PC-3 (cell line): ENCODE measurements at regions not wholly inside any gene's neighbourhood (a gene's known extent, or its start where the extent isn't known, plus 50 kb on each side); places are given as distances from the start of the nearest gene placed in this dataset.

Source experiments
- ATAC-seq: fragments of 200-7000 bp; cut with Tn5 transposase; 2 replicates; pipeline ENCODE4 v1.9.1; 2020; ENCODE audit warnings: mild to moderate bottlenecking, moderate library complexity
- BruUV-seq: library from RNA; stranded (reverse); fragments of 400-500 nt; replicated peaks from 2 replicates; lab custom pipeline; 2021; lab: Mats Ljungman, UMichigan
- CTCF ChIA-PET: fragments of 300-600 bp; sonication (Branson Sonifier 250); formaldehyde crosslinking; loops from one replicate; lab custom pipeline; 2022; ENCODE audit warnings: antibody characterized with exemption; lab: Charles Lee
- POLR2A ChIA-PET: fragments of 300-600 bp; sonication (Branson Sonifier 250); formaldehyde crosslinking; loops from one replicate; lab custom pipeline; 2022; ENCODE audit warnings: antibody characterized with exemption; ENCODE audit not compliant: unreplicated experiment; lab: Charles Lee
- DNase-seq: peaks from one replicate; pipeline ENCODE4 v3.0.0-alpha.2; 2015
- H2AFZ ChIP-seq: fragments of 300-600 bp; sonication (generic); 2 replicates; pipeline ENCODE4 v1.6.0; 2016; ENCODE audit warnings: antibody characterized with exemption, low read length
- H3F3A ChIP-seq: fragments of 300-600 bp; sonication (generic); one replicate; pipeline ENCODE4 v1.6.0; 2017; ENCODE audit warnings: antibody characterized with exemption, low read length, control low read depth, mild to moderate bottlenecking; ENCODE audit not compliant: unreplicated experiment
- H3K27ac ChIP-seq: fragments of 300-600 bp; sonication (generic); 2 replicates; pipeline ENCODE4 v1.5.1; 2016; ENCODE audit warnings: mild to moderate bottlenecking, low read length
- H3K27me3 ChIP-seq: fragments of 300-600 bp; sonication (generic); 2 replicates; pipeline ENCODE4 v1.6.1; 2016; ENCODE audit warnings: low read length, mixed read lengths
- H3K36me3 ChIP-seq: fragments of 300-600 bp; sonication (generic); 2 replicates; pipeline ENCODE4 v1.6.1; 2016; ENCODE audit warnings: low read depth, mixed run types, low read length, mixed read lengths
- H3K4me1 ChIP-seq: fragments of 300-600 bp; sonication (generic); 2 replicates; pipeline ENCODE4 v1.5.1; 2016; ENCODE audit warnings: low read length; ENCODE audit not compliant: insufficient read depth
- H3K4me2 ChIP-seq: fragments of 300-600 bp; sonication (generic); 2 replicates; pipeline ENCODE4 v1.6.0; 2016; ENCODE audit warnings: low read length
- H3K4me3 ChIP-seq: fragments of 300-600 bp; sonication (generic); 2 replicates; pipeline ENCODE4 v1.5.1; 2016; ENCODE audit warnings: mild to moderate bottlenecking, low read length, mixed read lengths
- H3K79me2 ChIP-seq: fragments of 300-600 bp; sonication (generic); 2 replicates; pipeline ENCODE4 v1.6.1; 2017; ENCODE audit warnings: low read length, mixed read lengths
- H3K9ac ChIP-seq: fragments of 300-600 bp; sonication (generic); 2 replicates; pipeline ENCODE4 v1.6.0; 2016; ENCODE audit warnings: mild to moderate bottlenecking, low read length
- H3K9me2 ChIP-seq: fragments of 300-600 bp; sonication (generic); replicated peaks from 2 replicates; pipeline ENCODE4 v1.6.1; 2016; ENCODE audit warnings: mixed run types, low read length, mixed read lengths
- H3K9me3 ChIP-seq: fragments of 300-600 bp; sonication (generic); 2 replicates; pipeline ENCODE4 v1.6.1; 2016; ENCODE audit warnings: low read length, mixed read lengths
- H4K20me1 ChIP-seq: fragments of 300-600 bp; sonication (generic); 2 replicates; pipeline ENCODE4 v1.6.1; 2016; ENCODE audit warnings: low read length, mixed read lengths
- CTCF ChIP-seq: fragments of 300-600 bp; sonication (generic); conservative IDR thresholded peaks from 2 replicates; pipeline ENCODE4 v1.5.1; 2017; ENCODE audit warnings: antibody characterized with exemption, low read depth, mild to moderate bottlenecking, low read length
- EZH2 ChIP-seq: fragments of 300-600 bp; sonication (generic); IDR thresholded peaks from one replicate; pipeline ENCODE4 v1.6.1; 2017; ENCODE audit warnings: antibody characterized with exemption, mild to moderate bottlenecking, low read length; ENCODE audit not compliant: unreplicated experiment
- EZH2phosphoT487 ChIP-seq: fragments of 300-600 bp; sonication (generic); IDR thresholded peaks from 2 replicates; pipeline ENCODE4 v1.6.1; 2018; ENCODE audit warnings: mild to moderate bottlenecking, antibody characterized with exemption, low read length, borderline replicate concordance
- intact Hi-C: fragments of 100-400 bp; cut with micrococcal nuclease; formaldehyde crosslinking; loops from 2 replicates; pipeline ENCODE4 v1.9.0; 2023

- H3K36me3 ChIP-seq, result no peaks in the 10 kb centered on the region
- no peak overlapping the region for H2AFZ ChIP-seq
- intact Hi-C loops, result loop anchor here (10.0 kb wide), 1 partner anchor 110 kb away; no protein-coding TSS in a partner anchor
- no peak for DNase-seq
- ChIA-PET CTCF (no interaction called here), POLR2A (no interaction called here)
- no peak overlapping the region for H3K4me2 ChIP-seq
- no peak for ATAC-seq
- no peaks in the 10 kb centered on the region for H4K20me1 ChIP-seq
- H3K9ac ChIP-seq, result no peak overlapping the region
- H3K4me3 ChIP-seq, result no peak overlapping the region
- H3K9me2 ChIP-seq, result no peaks in the 10 kb centered on the region
- H3K79me2 ChIP-seq, result no peaks in the 10 kb centered on the region
- H3K9me3 ChIP-seq, result no peaks in the 10 kb centered on the region
- H3K4me1 ChIP-seq, result no peaks in the 10 kb centered on the region; the same call in 1 of the 2 replicates
- no peak for TF ChIP-seq EZH2
- no peak for TF ChIP-seq EZH2phosphoT487
- TF ChIP-seq CTCF, result no peak
- H3K27me3 ChIP-seq, result no peaks in the 10 kb centered on the region
- H3F3A ChIP-seq, result no peaks in the 10 kb centered on the region
- no TSS peak for BruUV-seq
- H3K27ac ChIP-seq, result no peak overlapping the region
Observed at GRCh38 chr10:71044720-71045119, 156.4 kb upstream of the PCBD1 start.

- BruUV-seq, result no TSS peak
- Histone ChIP-seq H3K36me3 (no peaks in the 10 kb centered on the region), H3K9me3 (no peaks in the 10 kb centered on the region), H3K4me2 (no peak overlapping the region), H3F3A (no peaks in the 10 kb centered on the region), H3K4me1 (no peaks in the 10 kb centered on the region; the same call in 1 of the 2 replicates), H4K20me1 (no peaks in the 10 kb centered on the region), H3K9ac (no peak overlapping the region), H3K27ac (no peak overlapping the region), H3K9me2 (no peaks in the 10 kb centered on the region), H3K79me2 (no peaks in the 10 kb centered on the region), H3K27me3 (0 out of 2 replicates have a peak, but pooled peaks cover under 1% of the 10 kb centered on the region), H3K4me3 (no peak overlapping the region), H2AFZ (no peak overlapping the region)
- CTCF ChIA-PET, result no interaction called here
- intact Hi-C loops, result loop anchor here (10.0 kb wide), 1 partner anchor 111 kb away; no protein-coding TSS in a partner anchor
- POLR2A ChIA-PET, result no interaction called here
- no peak for TF ChIP-seq EZH2
- no peak for TF ChIP-seq EZH2phosphoT487
- no peak for TF ChIP-seq CTCF
- no peak for DNase-seq
- ATAC-seq, result no peak
Observed at GRCh38 chr10:71045204-71045809, 156.9 kb upstream of the PCBD1 start.

- Histone ChIP-seq H3K27ac (no peak overlapping the region), H3K4me1 (no peaks in the 10 kb centered on the region), H2AFZ (no peak overlapping the region), H3K4me2 (no peak overlapping the region), H3F3A (no peaks in the 10 kb centered on the region), H4K20me1 (no peaks in the 10 kb centered on the region), H3K4me3 (no peak overlapping the region), H3K36me3 (no peaks in the 10 kb centered on the region), H3K9ac (no peak overlapping the region), H3K9me3 (no peaks in the 10 kb centered on the region), H3K9me2 (no peaks in the 10 kb centered on the region), H3K79me2 (no peaks in the 10 kb centered on the region), H3K27me3 (peaks cover 6% of the 10 kb centered on the region; the same call in 1 of the 2 replicates)
- CTCF ChIA-PET, result no interaction called here
- intact Hi-C loops, result loop anchor here (10.0 kb wide), 1 partner anchor 111 kb away; no protein-coding TSS in a partner anchor
- POLR2A ChIA-PET, result no interaction called here
- ATAC-seq (no peak), DNase-seq (no peak)
- BruUV-seq, result no TSS peak
- TF ChIP-seq EZH2phosphoT487 (no peak), CTCF (no peak), EZH2 (no peak)
Observed at GRCh38 chr10:71045936-71046335, 157.6 kb upstream of the PCBD1 start.
